OCI-LY1 (cell line): ENCODE measurements at regions not wholly inside any gene's neighbourhood (a gene's known extent, or its start where the extent isn't known, plus 50 kb on each side); places are given as distances from the start of the nearest gene placed in this dataset.

Source experiments
- H2AFZ ChIP-seq: fragments of 200-600 bp; sonication (generic), shearing (Covaris generic); 2 replicates; pipeline ENCODE4 v1.6.0; 2014; ENCODE audit warnings: antibody characterized with exemption, mild to moderate bottlenecking, low read length
- H3F3A ChIP-seq: fragments of 200-600 bp; sonication (generic), shearing (Covaris generic); 2 replicates; pipeline ENCODE4 v1.6.0; 2014; ENCODE audit warnings: mild to moderate bottlenecking, antibody characterized with exemption, low read length, moderate library complexity; ENCODE audit not compliant: insufficient read depth
- H3K27ac ChIP-seq: fragments of 200-600 bp; sonication (generic); 2 replicates; pipeline ENCODE4 v1.5.1; 2014; ENCODE audit warnings: low read length, mixed run types, mild to moderate bottlenecking, low read depth; ENCODE audit not compliant: poor library complexity, severe bottlenecking
- H3K27me3 ChIP-seq: fragments of 200-600 bp; sonication (generic); 2 replicates; pipeline ENCODE4 v1.6.0; 2014; ENCODE audit warnings: antibody characterized with exemption, mild to moderate bottlenecking, low read length, moderate library complexity; ENCODE audit not compliant: insufficient read depth
- H3K36me3 ChIP-seq: fragments of 200-600 bp; sonication (generic); 2 replicates; pipeline ENCODE4 v1.6.1; 2014; ENCODE audit warnings: mild to moderate bottlenecking, antibody characterized with exemption, low read length, moderate library complexity, mixed read lengths; ENCODE audit not compliant: insufficient read depth
- H3K4me1 ChIP-seq: fragments of 200-600 bp; sonication (generic); 2 replicates; pipeline ENCODE4 v1.5.1; 2014; ENCODE audit warnings: mild to moderate bottlenecking, low read length, moderate library complexity; ENCODE audit not compliant: insufficient read depth, severe bottlenecking
- H3K4me2 ChIP-seq: fragments of 200-600 bp; sonication (generic), shearing (Covaris generic); 2 replicates; pipeline ENCODE4 v1.6.1; 2014; ENCODE audit warnings: low read length
- H3K4me3 ChIP-seq: fragments of 200-600 bp; sonication (generic); 2 replicates; pipeline ENCODE4 v1.5.1; 2014; ENCODE audit warnings: low read length, low read depth, mild to moderate bottlenecking, mixed read lengths; ENCODE audit not compliant: poor library complexity, severe bottlenecking
- H3K79me2 ChIP-seq: fragments of 200-600 bp; shearing (Covaris generic); 2 replicates; pipeline ENCODE4 v1.6.1; 2016; ENCODE audit warnings: mixed run types, low read length, mixed read lengths; ENCODE audit not compliant: insufficient read depth
- H3K9ac ChIP-seq: fragments of 200-600 bp; sonication (generic), shearing (Covaris generic); 2 replicates; pipeline ENCODE4 v1.6.1; 2014; ENCODE audit warnings: mild to moderate bottlenecking, low read length, mixed read lengths
- H3K9me2 ChIP-seq: fragments of 200-600 bp; sonication (generic), shearing (Covaris generic); 2 replicates; pipeline ENCODE4 v1.6.1; 2014; ENCODE audit warnings: low read depth, mild to moderate bottlenecking, low read length, mixed read lengths
- H3K9me3 ChIP-seq: fragments of 200-600 bp; shearing (Covaris generic); 2 replicates; pipeline ENCODE4 v1.6.1; 2014; ENCODE audit warnings: low read length, mixed read lengths
- H4K20me1 ChIP-seq: fragments of 200-600 bp; sonication (generic), shearing (Covaris generic); 2 replicates; pipeline ENCODE4 v1.6.0; 2016; ENCODE audit warnings: mild to moderate bottlenecking, low read length; ENCODE audit not compliant: insufficient read depth
- CTCF ChIP-seq: fragments of 200-600 bp; sonication (generic), shearing (Covaris generic); IDR thresholded peaks from 2 replicates; pipeline ENCODE4 v1.5.1; 2017; ENCODE audit warnings: mild to moderate bottlenecking, antibody characterized with exemption, low read length, moderate library complexity, mixed read lengths
- EZH2 ChIP-seq: fragments of 200-600 bp; sonication (generic), shearing (Covaris generic); IDR thresholded peaks from 2 replicates; pipeline ENCODE4 v1.8.0; 2017; ENCODE audit warnings: borderline replicate concordance, mixed run types, mild to moderate bottlenecking, antibody characterized with exemption, low read length, moderate library complexity, mixed read lengths

DNA sequence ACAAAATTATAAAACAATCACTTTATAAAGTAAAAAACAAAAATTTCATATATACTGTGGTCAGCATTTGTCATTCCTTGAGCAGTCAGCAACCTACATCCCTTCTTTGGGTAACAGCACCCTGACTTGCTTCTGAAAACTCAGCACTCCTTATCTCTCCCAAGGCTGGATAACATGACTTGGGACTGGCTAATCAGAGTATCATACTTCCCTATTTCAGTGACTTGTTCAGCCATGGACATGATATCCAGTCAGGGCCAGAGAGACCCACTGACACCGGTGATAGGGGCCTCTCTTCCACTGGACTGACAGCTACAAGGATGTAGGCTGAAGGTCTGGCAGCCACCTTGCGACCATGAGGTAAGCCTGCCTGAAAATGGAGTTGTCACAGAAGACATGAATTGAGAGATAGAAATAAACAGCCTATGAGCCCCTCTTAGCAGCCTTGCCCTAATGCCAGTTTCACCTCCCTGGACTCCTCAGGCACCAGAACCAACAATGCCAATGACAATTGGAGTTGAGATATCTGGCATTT, 84.4 kb upstream of the NEBL start:
- H3K4me3 ChIP-seq = no peak overlapping the region
- H2AFZ ChIP-seq = no peak overlapping the region
- H3K79me2 ChIP-seq = no peaks in the 10 kb centered on the region
- no peaks in the 10 kb centered on the region for H3K27me3 ChIP-seq
- H3K27ac ChIP-seq = no peak overlapping the region
- H3K9ac ChIP-seq = no peak overlapping the region
- no peaks in the 10 kb centered on the region for H3K9me2 ChIP-seq
- no peak for TF ChIP-seq EZH2
- TF ChIP-seq CTCF = no peak
- no peak overlapping the region for H3K4me2 ChIP-seq
- no peaks in the 10 kb centered on the region for H3F3A ChIP-seq
- H3K4me1 ChIP-seq = no peaks in the 10 kb centered on the region
- no peaks in the 10 kb centered on the region for H3K36me3 ChIP-seq
- H3K9me3 ChIP-seq = no peaks in the 10 kb centered on the region
- no peaks in the 10 kb centered on the region for H4K20me1 ChIP-seq

DNA sequence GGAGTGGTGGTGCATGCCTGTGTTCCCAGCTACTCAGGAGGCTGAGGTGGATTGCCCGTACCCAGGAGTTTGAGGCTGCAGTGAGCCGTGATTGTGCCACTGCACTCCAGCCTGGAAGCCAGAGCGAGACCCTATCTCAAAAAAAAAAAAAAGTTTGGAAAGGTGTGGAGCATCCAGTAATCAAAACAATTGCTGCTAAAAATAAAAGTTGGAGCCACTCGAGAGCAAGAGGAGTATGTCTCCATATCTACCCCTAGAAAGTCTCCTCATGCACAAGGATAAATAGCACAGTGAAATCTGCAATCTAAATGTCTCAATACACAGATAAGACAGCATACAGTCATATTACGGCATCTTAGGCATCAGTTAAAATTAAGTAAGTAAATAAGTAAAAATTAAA, 81.5 kb upstream of the NEBL start:
- Histone ChIP-seq H3K4me2 (no peak overlapping the region), H3K9ac (no peak overlapping the region), H3K79me2 (no peaks in the 10 kb centered on the region), H3K9me3 (no peaks in the 10 kb centered on the region), H3K4me3 (no peak overlapping the region), H3K27ac (no peak overlapping the region), H3K36me3 (no peaks in the 10 kb centered on the region), H3K9me2 (no peaks in the 10 kb centered on the region), H3K27me3 (no peaks in the 10 kb centered on the region), H3K4me1 (no peaks in the 10 kb centered on the region), H2AFZ (no peak overlapping the region), H3F3A (no peaks in the 10 kb centered on the region), H4K20me1 (no peaks in the 10 kb centered on the region)
- no peak for TF ChIP-seq EZH2
- TF ChIP-seq CTCF = no peak

- Histone ChIP-seq H3K27ac (no peak overlapping the region), H3K79me2 (no peaks in the 10 kb centered on the region), H3K9me2 (no peaks in the 10 kb centered on the region), H3K4me2 (no peak overlapping the region), H3K4me1 (no peaks in the 10 kb centered on the region), H3K36me3 (no peaks in the 10 kb centered on the region), H4K20me1 (no peaks in the 10 kb centered on the region), H3F3A (no peaks in the 10 kb centered on the region), H2AFZ (no peak overlapping the region), H3K9ac (no peak overlapping the region), H3K9me3 (no peaks in the 10 kb centered on the region), H3K27me3 (no peaks in the 10 kb centered on the region), H3K4me3 (no peak overlapping the region)
- TF ChIP-seq CTCF = no peak
- TF ChIP-seq EZH2 = no peak
Measured at GRCh38 chr10:20977300-20977699, 80.2 kb upstream of the NEBL start.
